Neural crest cell (in vitro differentiated cells): ENCODE measurements at regions not wholly inside any gene's neighbourhood (a gene's known extent, or its start where the extent isn't known, plus 50 kb on each side); places are given as distances from the start of the nearest gene placed in this dataset.

Experiments
- DNase-seq: peaks from one replicate; pipeline ENCODE4 v3.0.0; 2021; ENCODE audit warnings: low read depth, mixed read lengths, low spot score
- H3K27ac Mint-ChIP-seq: one replicate; pipeline ENCODE4 v1.8.0; 2021; ENCODE audit warnings: mild to moderate bottlenecking, mixed read lengths; ENCODE audit not compliant: unreplicated experiment
- H3K27me3 Mint-ChIP-seq: 2 replicates; pipeline ENCODE4 v1.8.0; 2021; ENCODE audit warnings: low read depth, mild to moderate bottlenecking, mixed read lengths
- H3K36me3 Mint-ChIP-seq: 2 replicates; pipeline ENCODE4 v1.8.0; 2021; ENCODE audit warnings: low read depth, mild to moderate bottlenecking, mixed read lengths
- H3K4me1 Mint-ChIP-seq: 2 replicates; pipeline ENCODE4 v1.8.0; 2021; ENCODE audit warnings: mixed read lengths
- H3K4me3 Mint-ChIP-seq: one replicate; pipeline ENCODE4 v1.8.0; 2021; ENCODE audit warnings: mild to moderate bottlenecking, mixed read lengths
- H3K9me3 Mint-ChIP-seq: 2 replicates; pipeline ENCODE4 v1.8.0; 2021; ENCODE audit warnings: mixed read lengths
- CTCF ChIP-seq: fragments of 200-600 bp; sonication (generic); conservative IDR thresholded peaks from 2 replicates; pipeline ENCODE4 v1.5.0; 2021; ENCODE audit warnings: antibody characterized with exemption, mild to moderate bottlenecking

- no peak for TF ChIP-seq CTCF
- Mint-ChIP-seq H3K27ac (no peak overlapping the region), H3K9me3 (peaks cover 3% of the 10 kb centered on the region), H3K36me3 (no peaks in the 10 kb centered on the region), H3K4me3 (no peak overlapping the region), H3K4me1 (no peaks in the 10 kb centered on the region), H3K27me3 (no peaks in the 10 kb centered on the region)
- DNase-seq, result no peak
Observed at GRCh38 chr13:76474966-76475365, 411.2 kb downstream of the KCTD12 start.

DNA sequence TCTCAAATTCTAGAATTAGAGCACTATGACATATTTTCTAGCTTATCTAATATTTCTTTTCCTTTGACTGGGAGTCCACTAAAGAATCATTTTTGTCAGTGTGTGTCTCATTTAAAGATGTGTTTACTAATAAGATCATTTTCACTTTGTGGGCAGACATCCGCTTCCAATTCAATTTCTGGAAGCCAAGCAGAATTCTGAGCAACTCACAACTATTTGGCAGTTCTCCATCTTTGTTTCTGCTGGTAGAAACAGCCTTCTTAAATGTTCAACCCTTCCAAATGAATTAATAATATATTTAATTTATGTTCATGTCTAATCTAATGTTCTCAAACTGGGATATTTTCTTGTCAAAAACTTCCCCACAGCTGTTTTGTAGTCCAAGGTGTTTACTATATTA, 411.8 kb downstream of the KCTD12 start:
- no peak for DNase-seq
- H3K36me3 Mint-ChIP-seq, result no peaks in the 10 kb centered on the region
- H3K27ac Mint-ChIP-seq, result no peak overlapping the region
- TF ChIP-seq CTCF, result no peak
- H3K27me3 Mint-ChIP-seq, result no peaks in the 10 kb centered on the region
- H3K9me3 Mint-ChIP-seq, result peaks cover 3% of the 10 kb centered on the region
- H3K4me3 Mint-ChIP-seq, result no peak overlapping the region
- no peaks in the 10 kb centered on the region for H3K4me1 Mint-ChIP-seq

DNA sequence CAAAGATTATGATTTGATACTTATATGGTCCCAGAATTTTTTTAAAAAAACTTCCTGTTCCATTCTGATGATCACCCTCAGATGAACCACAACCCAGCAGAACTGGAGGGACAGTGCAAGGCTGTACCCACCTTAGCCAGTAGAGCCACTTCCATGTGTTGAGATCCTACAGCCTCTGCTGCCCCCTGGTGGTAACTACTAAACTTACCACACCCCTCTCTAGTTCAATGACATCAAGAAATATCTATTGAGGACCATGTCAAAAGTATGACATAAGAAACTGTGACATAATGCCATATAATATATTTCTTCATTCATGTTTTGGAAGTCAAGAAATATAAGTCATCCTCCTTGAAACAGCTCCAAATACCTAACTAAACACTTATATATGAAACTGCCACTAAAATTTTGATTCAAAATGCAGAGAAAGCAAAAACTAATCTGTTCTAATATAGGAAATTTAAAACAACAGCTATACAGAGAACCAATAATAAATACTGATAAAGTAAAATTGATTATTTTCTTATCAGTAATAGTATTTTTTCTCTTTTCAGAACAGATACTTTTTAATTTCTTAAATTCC, 412.6 kb downstream of the KCTD12 start:
- peaks cover 3% of the 10 kb centered on the region for H3K9me3 Mint-ChIP-seq
- H3K4me1 Mint-ChIP-seq, result no peaks in the 10 kb centered on the region
- no peaks in the 10 kb centered on the region for H3K27me3 Mint-ChIP-seq
- no peak overlapping the region for H3K4me3 Mint-ChIP-seq
- H3K36me3 Mint-ChIP-seq, result no peaks in the 10 kb centered on the region
- peak; percentile 79 for DNase-seq
- no peak overlapping the region for H3K27ac Mint-ChIP-seq
- TF ChIP-seq CTCF, result peak; percentile 98

DNA sequence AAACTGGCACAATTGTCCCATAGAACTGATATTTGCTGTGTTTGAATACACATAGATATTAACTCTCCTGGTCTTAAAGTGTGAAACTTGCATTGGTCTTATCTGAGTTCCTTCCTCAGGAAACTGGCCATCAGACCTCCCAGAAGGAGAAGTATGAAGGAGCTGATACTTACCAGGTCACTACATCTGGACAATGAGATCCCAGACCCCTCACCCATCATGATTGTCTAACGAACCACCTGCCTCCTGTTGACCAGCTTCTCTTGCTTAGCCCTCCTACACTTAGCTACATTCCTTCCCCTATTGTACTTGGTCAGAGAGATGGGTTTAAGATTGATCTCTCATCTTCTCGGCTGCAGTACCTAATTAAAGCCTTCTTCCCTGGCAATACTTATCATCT, 413.3 kb downstream of the KCTD12 start:
- no peak for DNase-seq
- Mint-ChIP-seq H3K9me3 (peaks cover 3% of the 10 kb centered on the region), H3K27ac (no peak overlapping the region), H3K4me1 (no peaks in the 10 kb centered on the region), H3K36me3 (no peaks in the 10 kb centered on the region), H3K4me3 (no peak overlapping the region), H3K27me3 (no peaks in the 10 kb centered on the region)
- TF ChIP-seq CTCF, result no peak

- H3K27ac Mint-ChIP-seq, result no peak overlapping the region
- H3K36me3 Mint-ChIP-seq, result no peaks in the 10 kb centered on the region
- peaks cover 3% of the 10 kb centered on the region for H3K9me3 Mint-ChIP-seq
Observed at GRCh38 chr13:76471486-76471885, 414.7 kb downstream of the KCTD12 start.

More at GRCh38 chr13:76471486-76471885, 414.7 kb downstream of the KCTD12 start:
- no peak for TF ChIP-seq CTCF
- Mint-ChIP-seq H3K27me3 (no peaks in the 10 kb centered on the region), H3K4me1 (no peaks in the 10 kb centered on the region), H3K4me3 (no peak overlapping the region)
- no peak for DNase-seq
